HEK293T (cell line): ENCODE measurements at regions not wholly inside any gene's neighbourhood (a gene's known extent, or its start where the extent isn't known, plus 50 kb on each side); places are given as distances from the start of the nearest gene placed in this dataset.

Experiments
- CTCF ChIA-PET: fragments of 350-600 bp; formaldehyde crosslinking; extraction: SDS; loops from one replicate; lab custom pipeline; 2021; ENCODE audit warnings: antibody characterized with exemption, inconsistent platforms; lab: Yijun Ruan, JAX
- POLR2A ChIA-PET: fragments of 350-600 bp; formaldehyde crosslinking; extraction: SDS; loops from one replicate; lab custom pipeline; 2020; ENCODE audit warnings: antibody characterized with exemption, inconsistent platforms; lab: Yijun Ruan, JAX
- DNase-seq: peaks from one replicate; pipeline ENCODE4 v3.0.0; 2012; ENCODE audit warnings: mixed read lengths; ENCODE audit errors: extremely low spot score
- ARNT ChIP-seq: fragments of 450-650 bp; IDR thresholded peaks from 2 replicates; pipeline ENCODE4 v1.6.1; 2017; ENCODE audit warnings: mild to moderate bottlenecking
- BHLHE40 ChIP-seq: fragments of 450-650 bp; IDR thresholded peaks from 2 replicates; pipeline ENCODE4 v1.6.1; 2016; ENCODE audit warnings: mild to moderate bottlenecking, moderate library complexity, borderline replicate concordance
- CTBP1 ChIP-seq: fragments of 450-650 bp; IDR thresholded peaks from 2 replicates; pipeline ENCODE4 v1.6.1; 2016; ENCODE audit warnings: borderline replicate concordance
- ELF4 ChIP-seq: fragments of 450-650 bp; IDR thresholded peaks from 2 replicates; pipeline ENCODE4 v1.6.1; 2017; ENCODE audit warnings: antibody characterized with exemption
- FOXA1 ChIP-seq: fragments of 450-650 bp; IDR thresholded peaks from 2 replicates; pipeline ENCODE4 v1.6.1; 2016; ENCODE audit warnings: mild to moderate bottlenecking
- FOXK2 ChIP-seq: fragments of 450-650 bp; IDR thresholded peaks from 2 replicates; pipeline ENCODE4 v1.6.1; 2016; ENCODE audit warnings: mild to moderate bottlenecking
- FOXM1 ChIP-seq: fragments of 450-650 bp; IDR thresholded peaks from 2 replicates; pipeline ENCODE4 v1.6.1; 2017; ENCODE audit warnings: mild to moderate bottlenecking, borderline replicate concordance
- HDGF ChIP-seq: fragments of 450-650 bp; IDR thresholded peaks from 2 replicates; pipeline ENCODE4 v1.6.1; 2017; ENCODE audit warnings: antibody characterized with exemption, borderline replicate concordance
- L3MBTL2 ChIP-seq: fragments of 450-650 bp; conservative IDR thresholded peaks from 2 replicates; pipeline ENCODE4 v1.6.1; 2016; ENCODE audit warnings: mild to moderate bottlenecking
- LEF1 ChIP-seq: fragments of 450-650 bp; IDR thresholded peaks from 2 replicates; pipeline ENCODE4 v1.6.1; 2017; ENCODE audit warnings: mild to moderate bottlenecking, borderline replicate concordance
- NFRKB ChIP-seq: fragments of 450-650 bp; IDR thresholded peaks from 2 replicates; pipeline ENCODE4 v1.6.1; 2016; ENCODE audit warnings: mild to moderate bottlenecking, moderate library complexity
- PKNOX1 ChIP-seq: fragments of 450-650 bp; IDR thresholded peaks from 2 replicates; pipeline ENCODE4 v1.6.1; 2016
- SP1 ChIP-seq: fragments of 450-650 bp; IDR thresholded peaks from 2 replicates; pipeline ENCODE4 v1.6.1; 2017
- SUZ12 ChIP-seq: fragments of 450-650 bp; IDR thresholded peaks from 2 replicates; pipeline ENCODE4 v1.6.1; 2016; ENCODE audit warnings: mild to moderate bottlenecking
- TARDBP ChIP-seq: fragments of 450-650 bp; IDR thresholded peaks from 2 replicates; pipeline ENCODE4 v1.6.1; 2016
- ZNF384 ChIP-seq: fragments of 450-650 bp; IDR thresholded peaks from 2 replicates; pipeline ENCODE4 v1.6.1; 2016

DNA sequence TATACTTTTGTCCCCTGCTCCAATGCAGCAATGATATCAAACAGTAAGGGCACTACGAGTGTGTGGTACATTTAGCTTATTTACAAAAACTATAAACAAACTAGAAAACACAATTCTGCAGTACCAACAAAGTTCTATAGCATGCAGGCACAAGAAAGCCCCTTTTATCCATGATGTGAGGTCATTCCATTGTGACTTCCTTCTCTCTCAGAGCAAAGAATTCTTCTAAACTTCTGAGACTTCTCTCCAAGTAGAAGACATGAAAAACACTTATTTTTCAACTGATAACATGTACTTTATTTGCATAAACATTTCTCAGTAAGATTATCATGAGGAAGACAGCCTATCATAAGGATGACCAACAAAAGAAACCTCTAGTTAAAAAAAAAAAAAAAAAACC, 569.8 kb downstream of the TLE1 start:
- TF ChIP-seq BHLHE40 = no peak
- no peak for TF ChIP-seq NFRKB
- TF ChIP-seq CTBP1 = no peak
- TF ChIP-seq SP1 = no peak
- TF ChIP-seq L3MBTL2 = no peak
- no peak for TF ChIP-seq ZNF384
- TF ChIP-seq ARNT = no peak
- TF ChIP-seq FOXM1 = no peak
- no peak for TF ChIP-seq ELF4
- TF ChIP-seq FOXA1 = no peak
- DNase-seq = no peak
- CTCF ChIA-PET = no interaction called here

DNA sequence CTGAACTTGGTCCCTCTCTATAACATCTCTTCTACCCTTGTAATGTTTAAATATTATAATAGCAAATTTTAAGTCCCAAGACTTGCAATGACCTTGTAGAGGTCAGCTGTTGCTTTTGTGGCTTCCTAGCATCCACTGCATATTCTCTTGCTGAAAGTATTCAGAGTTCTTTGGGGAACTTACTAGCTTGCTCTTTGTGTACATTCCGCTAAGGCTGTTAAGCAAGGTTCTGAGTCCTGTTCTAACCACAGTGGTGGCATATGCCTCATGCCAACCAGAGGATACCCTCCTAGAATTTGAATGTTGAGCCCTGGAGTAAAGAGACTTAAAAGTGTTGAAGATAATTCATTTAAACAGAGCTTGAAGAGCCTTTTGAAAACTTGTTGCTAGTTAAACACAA, 570.9 kb downstream of the TLE1 start:
- CTCF ChIA-PET = no interaction called here
- TF ChIP-seq SP1 = no peak
- TF ChIP-seq L3MBTL2 = no peak
- no peak for TF ChIP-seq TARDBP
- TF ChIP-seq CTBP1 = no peak
- POLR2A ChIA-PET = no interaction called here
- DNase-seq = no peak

More for the DNA sequence above, 569.8 kb downstream of the TLE1 start:
- POLR2A ChIA-PET = no interaction called here

GRCh38 chr9:81116340-81117137, 572.8 kb downstream of the TLE1 start:
- POLR2A ChIA-PET = no interaction called here

DNA sequence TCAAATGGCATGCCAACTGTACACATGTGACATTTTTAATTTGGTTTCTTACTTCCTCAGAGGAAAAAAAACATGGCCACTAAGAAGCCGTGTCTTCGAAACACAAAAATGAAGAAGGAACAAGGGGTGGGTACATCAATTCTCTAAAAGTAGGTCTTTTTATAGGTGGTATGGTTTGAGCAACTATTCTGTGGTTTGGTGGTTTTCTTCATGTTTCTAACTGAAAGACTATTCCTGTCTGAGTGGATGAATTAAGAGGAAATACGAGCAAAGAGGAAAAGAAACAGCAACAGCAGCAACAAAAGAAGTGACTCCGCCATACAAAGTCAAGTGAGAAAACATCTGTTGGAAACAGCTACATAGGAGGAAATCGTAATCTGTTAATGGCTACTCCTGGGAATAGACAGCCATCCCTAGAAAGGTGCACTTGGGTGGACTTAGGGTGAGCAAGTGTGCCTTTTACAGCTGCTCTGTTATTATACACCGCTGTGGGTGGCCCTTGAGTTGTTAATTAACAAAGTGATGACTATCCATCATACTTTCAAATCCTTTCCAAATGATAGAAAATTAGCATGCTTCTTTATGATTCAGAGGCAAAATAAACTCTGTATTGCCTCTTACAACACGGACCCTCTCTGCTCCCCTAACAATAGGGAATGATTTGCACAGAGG, 575.8 kb downstream of the TLE1 start:
- no peak for TF ChIP-seq TARDBP
- no peak for TF ChIP-seq CTBP1
- no peak for TF ChIP-seq LEF1
- TF ChIP-seq SP1 = no peak
- TF ChIP-seq BHLHE40 = no peak
- TF ChIP-seq L3MBTL2 = no peak
- no peak for TF ChIP-seq FOXM1
- no peak for TF ChIP-seq FOXA1
- TF ChIP-seq ZNF384 = no peak
- no peak for TF ChIP-seq NFRKB
- no peak for TF ChIP-seq SUZ12
- no peak for TF ChIP-seq ELF4
- no peak for TF ChIP-seq FOXK2
- no peak for TF ChIP-seq ARNT
- no peak for TF ChIP-seq HDGF
- TF ChIP-seq PKNOX1 = no peak
- CTCF ChIA-PET = no interaction called here
- DNase-seq = no peak
- POLR2A ChIA-PET = no interaction called here

More at GRCh38 chr9:81116340-81117137, 572.8 kb downstream of the TLE1 start:
- TF ChIP-seq ELF4 (no peak), PKNOX1 (peak; percentile 79), SP1 (no peak), L3MBTL2 (no peak)
- CTCF ChIA-PET = interaction anchor here (1.4 kb wide), 1 partner anchor 13 kb away, joined by 4 read pairs; no protein-coding TSS in a partner anchor
- peak; percentile 18 for DNase-seq

DNA sequence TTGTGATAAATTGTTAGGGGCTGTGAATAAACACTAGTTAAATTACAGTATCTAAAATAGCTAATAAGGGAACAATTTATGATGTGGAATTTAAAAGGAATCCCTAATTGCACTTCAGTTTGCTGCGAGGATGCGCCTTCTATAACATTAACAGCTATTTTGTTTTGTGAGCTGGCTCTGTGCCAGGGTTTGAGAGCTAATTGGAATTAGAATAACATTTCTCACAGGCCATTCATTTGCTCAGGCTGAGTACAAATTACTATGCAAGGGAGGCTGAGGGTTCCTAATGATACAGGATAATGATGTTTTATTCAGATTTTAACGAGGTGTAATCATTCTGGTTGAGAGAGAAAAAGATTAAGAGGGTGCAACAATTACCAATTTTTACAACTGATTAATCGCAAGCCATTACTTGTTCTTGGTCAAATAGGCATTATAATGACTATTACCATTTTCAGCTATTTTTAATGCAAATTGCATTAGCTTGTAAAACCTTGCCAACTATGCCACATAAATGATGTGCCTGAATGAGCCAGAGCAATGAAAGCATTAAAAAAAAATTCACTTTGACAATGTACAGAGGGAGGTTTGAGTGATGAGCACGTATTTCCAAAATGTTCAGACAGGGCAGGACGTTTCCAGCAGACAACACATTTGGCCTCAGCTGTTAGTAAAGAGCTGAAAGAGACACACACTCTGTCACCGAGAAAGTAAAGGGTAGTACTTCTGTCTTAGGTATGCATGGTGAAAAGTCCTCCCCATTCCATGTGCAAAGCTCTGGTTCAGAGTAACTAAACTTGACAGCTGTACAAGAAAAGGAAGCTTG, 576.5 kb downstream of the TLE1 start:
- no peak for DNase-seq
- ChIA-PET POLR2A (no interaction called here), CTCF (interaction anchor here (0.8 kb wide), 1 partner anchor 9 kb away, joined by 4 read pairs; no protein-coding TSS in a partner anchor)
- TF ChIP-seq FOXK2 (no peak), PKNOX1 (no peak), FOXA1 (no peak), LEF1 (no peak), BHLHE40 (no peak), SUZ12 (no peak), SP1 (no peak), ARNT (no peak), ELF4 (no peak), FOXM1 (no peak), NFRKB (no peak), CTBP1 (no peak), TARDBP (no peak), ZNF384 (no peak), L3MBTL2 (no peak), HDGF (no peak)

DNA sequence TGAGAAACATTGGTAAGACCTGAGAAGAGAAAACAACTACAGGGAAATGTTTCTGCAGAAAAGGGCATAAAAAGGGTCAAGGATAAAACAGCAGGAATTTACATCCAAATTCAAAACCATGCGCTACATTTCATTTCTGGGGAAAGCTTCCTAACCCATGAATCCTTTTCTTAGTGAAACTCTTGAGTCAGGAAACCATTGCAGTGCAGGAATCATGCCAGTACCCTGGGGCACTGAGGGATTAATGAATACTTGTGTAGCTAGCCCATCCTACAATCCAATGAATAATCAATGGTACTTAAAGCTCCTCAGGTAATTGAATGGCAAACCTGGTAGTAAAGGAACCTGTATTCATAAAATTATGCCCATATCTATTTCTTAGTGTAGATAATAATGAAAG, 580.5 kb downstream of the TLE1 start:
- ChIA-PET POLR2A (no interaction called here), CTCF (no interaction called here)
- TF ChIP-seq CTBP1 = no peak
- DNase-seq = no peak
